Parathyroid adenoma (tissue), 2 donors: ENCODE measurements at regions not wholly inside any gene's neighbourhood (a gene's known extent, or its start where the extent isn't known, plus 50 kb on each side); places are given as distances from the start of the nearest gene placed in this dataset.

Experiments
- H2AFZ ChIP-seq: fragments of 300-600 bp; sonication (generic); one replicate; pipeline ENCODE4 v1.7.0; 2017; ENCODE audit warnings: antibody characterized with exemption, mild to moderate bottlenecking
- H3K27ac ChIP-seq: fragments of 300-600 bp; sonication (generic); one replicate; pipeline ENCODE4 v1.7.0; 2017
- H3K27me3 ChIP-seq: fragments of 300-600 bp; sonication (generic); one replicate; pipeline ENCODE4 v1.7.0; 2017; ENCODE audit warnings: low read length; ENCODE audit not compliant: control insufficient read depth, insufficient read depth
- H3K36me3 ChIP-seq: fragments of 300-600 bp; sonication (generic); one replicate; pipeline ENCODE4 v1.7.0; 2017; ENCODE audit warnings: low read length; ENCODE audit not compliant: control insufficient read depth, insufficient read depth
- H3K4me1 ChIP-seq: fragments of 300-600 bp; sonication (generic); one replicate; pipeline ENCODE4 v1.7.0; 2017; ENCODE audit warnings: control low read depth
- H3K4me2 ChIP-seq: fragments of 300-600 bp; sonication (generic); one replicate; pipeline ENCODE4 v1.7.0; 2017; ENCODE audit warnings: low read length
- H3K4me3 ChIP-seq: fragments of 300-600 bp; sonication (generic); one replicate; pipeline ENCODE4 v1.7.0; 2017; ENCODE audit warnings: low read depth, low read length
- H3K79me2 ChIP-seq: fragments of 300-600 bp; sonication (generic); one replicate; pipeline ENCODE4 v1.7.0; 2017; ENCODE audit warnings: control low read depth
- H3K9ac ChIP-seq: fragments of 300-600 bp; sonication (generic); one replicate; pipeline ENCODE4 v1.7.0; 2017; ENCODE audit warnings: mild to moderate bottlenecking
- H3K9me3 ChIP-seq: fragments of 300-600 bp; sonication (generic); one replicate; pipeline ENCODE4 v1.7.0; 2017; ENCODE audit warnings: low read length; ENCODE audit not compliant: control insufficient read depth
- CTCF ChIP-seq: fragments of 300-600 bp; sonication (generic); IDR thresholded peaks from one replicate; pipeline ENCODE4 v1.7.0; 2017; ENCODE audit warnings: antibody characterized with exemption, mild to moderate bottlenecking
- donor health status: primary hyperparathyroidism.

DNA sequence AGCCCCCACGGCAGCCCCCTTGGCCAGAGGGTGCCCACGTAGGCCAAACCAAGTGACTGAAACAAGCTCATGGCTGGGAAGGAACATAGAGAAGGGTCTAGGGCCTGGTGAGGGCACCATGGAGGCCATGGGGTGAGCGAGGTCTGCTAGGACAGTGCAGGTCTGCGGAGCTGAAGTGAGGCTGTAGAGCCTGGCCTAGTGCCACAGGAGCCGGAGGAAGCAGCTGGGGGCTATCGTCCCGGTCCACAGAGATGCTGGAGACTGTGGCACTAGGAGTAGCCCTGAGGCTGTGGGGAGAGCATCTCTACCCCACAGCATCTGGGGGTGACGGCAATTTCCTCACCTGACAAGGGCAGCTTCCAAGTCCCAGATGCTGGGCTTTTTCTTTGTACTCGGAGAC, 150.3 kb downstream of the ZNF22 start:
- Histone ChIP-seq H3K4me3 (no peak overlapping the region), H3K9ac (no peak overlapping the region), H3K4me1 (no peaks in the 10 kb centered on the region), H3K27me3 (no peaks in the 10 kb centered on the region), H3K27ac (no peak overlapping the region), H2AFZ (no peak overlapping the region), H3K79me2 (no peaks in the 10 kb centered on the region), H3K4me2 (no peak overlapping the region), H3K9me3 (no peaks in the 10 kb centered on the region), H3K36me3 (no peaks in the 10 kb centered on the region)
- TF ChIP-seq CTCF, result no peak

- no peaks in the 10 kb centered on the region for H3K4me1 ChIP-seq
- H3K36me3 ChIP-seq, result no peaks in the 10 kb centered on the region
- no peak overlapping the region for H3K4me2 ChIP-seq
- H2AFZ ChIP-seq, result no peak overlapping the region
- H3K27ac ChIP-seq, result no peak overlapping the region
- no peak overlapping the region for H3K9ac ChIP-seq
- H3K27me3 ChIP-seq, result no peaks in the 10 kb centered on the region
- H3K79me2 ChIP-seq, result no peaks in the 10 kb centered on the region
- H3K4me3 ChIP-seq, result no peak overlapping the region
- TF ChIP-seq CTCF, result no peak
- no peaks in the 10 kb centered on the region for H3K9me3 ChIP-seq
These were observed 150.9 kb downstream of the ZNF22 start for GRCh38 chr10:45151467-45152214.

- Histone ChIP-seq H3K4me1 (no peaks in the 10 kb centered on the region), H3K27me3 (no peaks in the 10 kb centered on the region), H3K9ac (no peak overlapping the region), H3K4me2 (no peak overlapping the region), H3K79me2 (no peaks in the 10 kb centered on the region), H3K36me3 (no peaks in the 10 kb centered on the region), H3K4me3 (no peak overlapping the region), H3K9me3 (no peaks in the 10 kb centered on the region), H2AFZ (no peak overlapping the region), H3K27ac (no peak overlapping the region)
- no peak for TF ChIP-seq CTCF
These were observed 152.0 kb downstream of the ZNF22 start for GRCh38 chr10:45152726-45153125.

DNA sequence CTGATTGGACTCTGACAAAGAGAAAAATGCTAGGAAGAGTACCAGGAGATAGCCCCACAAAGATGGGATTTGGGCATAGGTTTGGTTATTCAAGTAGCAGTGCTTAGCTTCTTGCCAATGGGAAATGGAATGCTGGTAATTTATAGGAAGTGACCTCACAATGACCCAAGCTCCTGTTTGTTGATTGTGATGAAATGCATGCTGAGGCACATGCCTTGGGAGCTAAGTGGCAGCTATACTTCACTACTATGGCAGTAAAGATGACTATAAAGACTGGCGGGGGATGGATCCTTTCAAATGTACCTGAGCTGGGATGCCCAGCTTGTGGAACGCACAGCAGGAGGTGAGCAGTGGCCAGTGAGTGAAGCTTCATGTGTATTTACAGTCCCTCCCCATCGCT, 153.8 kb downstream of the ZNF22 start:
- no peak for TF ChIP-seq CTCF
- H3K27ac ChIP-seq, result no peak overlapping the region
- no peak overlapping the region for H3K9ac ChIP-seq

GRCh38 chr10:45155784-45156183, 155.1 kb downstream of the ZNF22 start:
- no peak overlapping the region for H3K27ac ChIP-seq
- no peak for TF ChIP-seq CTCF
- no peak overlapping the region for H3K4me3 ChIP-seq
- H3K27me3 ChIP-seq, result no peaks in the 10 kb centered on the region
- H3K79me2 ChIP-seq, result no peaks in the 10 kb centered on the region
- H3K4me2 ChIP-seq, result no peak overlapping the region
- H3K36me3 ChIP-seq, result no peaks in the 10 kb centered on the region
- no peaks in the 10 kb centered on the region for H3K4me1 ChIP-seq
- H2AFZ ChIP-seq, result no peak overlapping the region
- H3K9ac ChIP-seq, result no peak overlapping the region
- H3K9me3 ChIP-seq, result no peaks in the 10 kb centered on the region

More for the DNA sequence above, 153.8 kb downstream of the ZNF22 start:
- Histone ChIP-seq H3K4me1 (no peaks in the 10 kb centered on the region), H3K9me3 (no peaks in the 10 kb centered on the region), H3K4me2 (no peak overlapping the region), H3K36me3 (no peaks in the 10 kb centered on the region), H3K27me3 (no peaks in the 10 kb centered on the region), H3K79me2 (no peaks in the 10 kb centered on the region), H3K4me3 (no peak overlapping the region), H2AFZ (no peak overlapping the region)
